Neural cell (in vitro differentiated cells): ENCODE measurements at regions not wholly inside any gene's neighbourhood (a gene's known extent, or its start where the extent isn't known, plus 50 kb on each side); places are given as distances from the start of the nearest gene placed in this dataset.
"Not testable (repeated sequence)": the region's sequence is repeated elsewhere in the genome, so short reads cannot be mapped to it uniquely, and the experiment has no call there.

Experiments
- H2AFZ ChIP-seq: fragments of 200-600, 300-800 bp; sonication (generic), shearing (Covaris generic); 2 replicates; pipeline ENCODE4 v1.6.0; 2014; ENCODE audit warnings: low read depth, mild to moderate bottlenecking, antibody characterized with exemption, low read length, moderate library complexity
- H3F3A ChIP-seq: fragments of 200-600 bp; shearing (Covaris generic); 2 replicates; pipeline ENCODE4 v1.6.1; 2016; ENCODE audit warnings: mild to moderate bottlenecking, moderate library complexity, mixed read lengths, antibody characterized with exemption, low read length; ENCODE audit not compliant: insufficient read depth, poor library complexity, severe bottlenecking
- H3K27ac ChIP-seq: fragments of 200-600, 300-800 bp; sonication (generic), shearing (Covaris generic); 2 replicates; pipeline ENCODE4 v1.5.1; 2014; ENCODE audit warnings: mild to moderate bottlenecking, low read length, moderate library complexity
- H3K27me3 ChIP-seq: fragments of 300-800, 200-600 bp; sonication (generic), shearing (Covaris generic); 2 replicates; pipeline ENCODE4 v1.6.0; 2014; ENCODE audit warnings: mild to moderate bottlenecking, low read depth, low read length, moderate library complexity; ENCODE audit not compliant: insufficient read depth
- H3K36me3 ChIP-seq: fragments of 300-800, 200-600 bp; sonication (generic), shearing (Covaris generic); 2 replicates; pipeline ENCODE4 v1.5.1; 2014; ENCODE audit warnings: mild to moderate bottlenecking, antibody characterized with exemption, low read length, moderate library complexity; ENCODE audit not compliant: insufficient read depth
- H3K4me2 ChIP-seq: fragments of 300-800, 200-600 bp; sonication (generic), shearing (Covaris generic); 2 replicates; pipeline ENCODE4 v1.6.0; 2014; ENCODE audit warnings: mild to moderate bottlenecking, low read length
- H3K4me3 ChIP-seq: fragments of 300-800, 200-600 bp; sonication (generic), shearing (Covaris generic); 2 replicates; pipeline ENCODE4 v1.5.1; 2014; ENCODE audit warnings: mild to moderate bottlenecking, low read length, moderate library complexity
- H3K79me2 ChIP-seq: fragments of 200-600 bp; shearing (Covaris generic); replicated peaks from 2 replicates; pipeline ENCODE4 v1.6.0; 2014; ENCODE audit warnings: mild to moderate bottlenecking, low read length, moderate library complexity; ENCODE audit not compliant: insufficient read depth
- H3K9ac ChIP-seq: fragments of 300-800, 200-600 bp; sonication (generic), shearing (Covaris generic); 2 replicates; pipeline ENCODE4 v1.6.1; 2016; ENCODE audit warnings: mild to moderate bottlenecking, low read length, mixed read lengths
- H3K9me2 ChIP-seq: fragments of 200-600 bp; shearing (Covaris generic); 2 replicates; pipeline ENCODE4 v1.6.1; 2016; ENCODE audit warnings: mild to moderate bottlenecking, low read length, mixed read lengths; ENCODE audit not compliant: insufficient read depth
- H3K9me3 ChIP-seq: fragments of 200-600, 300-800 bp; sonication (generic), shearing (Covaris generic); 2 replicates; pipeline ENCODE4 v1.6.1; 2016; ENCODE audit warnings: mild to moderate bottlenecking, mixed run types, low read length, moderate library complexity, mixed read lengths
- H4K20me1 ChIP-seq: fragments of 200-600 bp; shearing (Covaris generic); 2 replicates; pipeline ENCODE4 v1.6.1; 2016; ENCODE audit warnings: mild to moderate bottlenecking, mixed run types; ENCODE audit not compliant: insufficient read depth
- CTCF ChIP-seq: fragments of 450-650 bp; IDR thresholded peaks from 2 replicates; pipeline ENCODE4 v1.5.1; 2014; ENCODE audit warnings: antibody characterized with exemption, mild to moderate bottlenecking, moderate library complexity; ENCODE audit not compliant: poor library complexity, severe bottlenecking
- EP300 ChIP-seq: fragments of 450-650 bp; conservative IDR thresholded peaks from 2 replicates; pipeline ENCODE4 v1.6.1; 2014; ENCODE audit warnings: antibody characterized with exemption, mild to moderate bottlenecking, moderate library complexity; ENCODE audit not compliant: poor library complexity, severe bottlenecking
- EZH2 ChIP-seq: fragments of 200-600, 300-800 bp; shearing (Covaris generic), sonication (generic); IDR thresholded peaks from 2 replicates; pipeline ENCODE4 v1.6.1; 2014; ENCODE audit warnings: antibody characterized with exemption, low read length, borderline replicate concordance, mild to moderate bottlenecking; ENCODE audit not compliant: insufficient read depth, poor library complexity, severe bottlenecking
- MXI1 ChIP-seq: fragments of 450-650 bp; conservative IDR thresholded peaks from 2 replicates; pipeline ENCODE4 v1.6.1; 2014; ENCODE audit warnings: antibody characterized with exemption, mild to moderate bottlenecking; ENCODE audit not compliant: poor library complexity, severe bottlenecking
- POLR2AphosphoS5 ChIP-seq: IDR thresholded peaks from 2 replicates; pipeline ENCODE4 v1.6.1; 2012
- RAD21 ChIP-seq: fragments of 450-650 bp; conservative IDR thresholded peaks from 2 replicates; pipeline ENCODE4 v1.6.1; 2014; ENCODE audit warnings: antibody characterized with exemption, mild to moderate bottlenecking, moderate library complexity
- REST ChIP-seq: IDR thresholded peaks from 2 replicates; pipeline ENCODE4 v1.6.1; 2012; ENCODE audit warnings: borderline replicate concordance
- SMC3 ChIP-seq: fragments of 450-650 bp; conservative IDR thresholded peaks from 2 replicates; pipeline ENCODE4 v1.6.1; 2014; ENCODE audit warnings: antibody characterized with exemption, mild to moderate bottlenecking, moderate library complexity; ENCODE audit not compliant: poor library complexity
- TAF1 ChIP-seq: IDR thresholded peaks from 2 replicates; pipeline ENCODE4 v1.6.1; 2012; ENCODE audit warnings: low read depth

GRCh38 chr2:109715313-109715805, 78.7 kb upstream of the RGPD5 start:
- no peak overlapping the region for H2AFZ ChIP-seq
- no peak overlapping the region for H3K4me3 ChIP-seq
- no peaks in the 10 kb centered on the region for H3K36me3 ChIP-seq

GRCh38 chr2:109716596-109716995, 77.5 kb upstream of the RGPD5 start:
- not testable (repeated sequence) for H3K4me3 ChIP-seq, H3K9me2 ChIP-seq, H3F3A ChIP-seq, H3K9ac ChIP-seq, H3K79me2 ChIP-seq, H3K9me3 ChIP-seq, H2AFZ ChIP-seq, H3K27me3 ChIP-seq, H3K27ac ChIP-seq, H3K36me3 ChIP-seq, H3K4me2 ChIP-seq, H4K20me1 ChIP-seq

More at GRCh38 chr2:109715313-109715805, 78.7 kb upstream of the RGPD5 start:
- H3K9ac ChIP-seq: no peak overlapping the region
- TF ChIP-seq MXI1 (no peak), EZH2 (no peak), TAF1 (no peak), RAD21 (no peak), EP300 (no peak), POLR2AphosphoS5 (no peak)
- H4K20me1 ChIP-seq: no peaks in the 10 kb centered on the region
- no peaks in the 10 kb centered on the region for H3K9me2 ChIP-seq
- no peaks in the 10 kb centered on the region for H3K27me3 ChIP-seq
- H3K79me2 ChIP-seq: no peaks in the 10 kb centered on the region
- H3K4me2 ChIP-seq: no peak overlapping the region
- H3F3A ChIP-seq: no peaks in the 10 kb centered on the region
- H3K27ac ChIP-seq: no peak overlapping the region
- no peaks in the 10 kb centered on the region for H3K9me3 ChIP-seq

GRCh38 chr2:109718139-109718538, 76.0 kb upstream of the RGPD5 start:
- no peaks in the 10 kb centered on the region for H3K9me3 ChIP-seq
- H3K27me3 ChIP-seq: no peaks in the 10 kb centered on the region
- no peaks in the 10 kb centered on the region for H3K9me2 ChIP-seq
- H3K79me2 ChIP-seq: no peaks in the 10 kb centered on the region
- H2AFZ ChIP-seq: no peak overlapping the region
- H3K27ac ChIP-seq: no peak overlapping the region
- no peaks in the 10 kb centered on the region for H3F3A ChIP-seq
- no peaks in the 10 kb centered on the region for H3K36me3 ChIP-seq
- H4K20me1 ChIP-seq: no peaks in the 10 kb centered on the region
- H3K4me3 ChIP-seq: no peak overlapping the region
- H3K4me2 ChIP-seq: no peak overlapping the region
- TF ChIP-seq EP300: no peak
- H3K9ac ChIP-seq: no peak overlapping the region

- Histone ChIP-seq H3K27ac (no peak overlapping the region), H3K9ac (no peak overlapping the region), H3K36me3 (no peaks in the 10 kb centered on the region), H3K9me2 (no peaks in the 10 kb centered on the region), H3K27me3 (no peaks in the 10 kb centered on the region), H4K20me1 (no peaks in the 10 kb centered on the region), H3K4me3 (no peak overlapping the region), H3K9me3 (no peaks in the 10 kb centered on the region), H3F3A (no peaks in the 10 kb centered on the region), H3K79me2 (no peaks in the 10 kb centered on the region), H2AFZ (no peak overlapping the region), H3K4me2 (no peak overlapping the region)
- TF ChIP-seq RAD21: no peak
- no peak for TF ChIP-seq EZH2
- no peak for TF ChIP-seq TAF1
- no peak for TF ChIP-seq REST
- no peak for TF ChIP-seq MXI1
- TF ChIP-seq EP300: no peak
- TF ChIP-seq POLR2AphosphoS5: no peak
- TF ChIP-seq SMC3: no peak
- TF ChIP-seq CTCF: no peak
Measured at GRCh38 chr2:109719871-109720270, 74.2 kb upstream of the RGPD5 start.
